Neural crest cell (in vitro differentiated cells): ENCODE measurements at regions not wholly inside any gene's neighbourhood (a gene's known extent, or its start where the extent isn't known, plus 50 kb on each side); places are given as distances from the start of the nearest gene placed in this dataset.

Source experiments
- DNase-seq: peaks from one replicate; pipeline ENCODE4 v3.0.0; 2021; ENCODE audit warnings: low read depth, mixed read lengths, low spot score
- H3K27ac Mint-ChIP-seq: one replicate; pipeline ENCODE4 v1.8.0; 2021; ENCODE audit warnings: mild to moderate bottlenecking, mixed read lengths; ENCODE audit not compliant: unreplicated experiment
- H3K27me3 Mint-ChIP-seq: 2 replicates; pipeline ENCODE4 v1.8.0; 2021; ENCODE audit warnings: low read depth, mild to moderate bottlenecking, mixed read lengths
- H3K36me3 Mint-ChIP-seq: 2 replicates; pipeline ENCODE4 v1.8.0; 2021; ENCODE audit warnings: low read depth, mild to moderate bottlenecking, mixed read lengths
- H3K4me1 Mint-ChIP-seq: 2 replicates; pipeline ENCODE4 v1.8.0; 2021; ENCODE audit warnings: mixed read lengths
- H3K4me3 Mint-ChIP-seq: one replicate; pipeline ENCODE4 v1.8.0; 2021; ENCODE audit warnings: mild to moderate bottlenecking, mixed read lengths
- H3K9me3 Mint-ChIP-seq: 2 replicates; pipeline ENCODE4 v1.8.0; 2021; ENCODE audit warnings: mixed read lengths
- CTCF ChIP-seq: fragments of 200-600 bp; sonication (generic); conservative IDR thresholded peaks from 2 replicates; pipeline ENCODE4 v1.5.0; 2021; ENCODE audit warnings: antibody characterized with exemption, mild to moderate bottlenecking

GRCh38 chr7:33661430-33662160, 243.7 kb upstream of the BMPER start:
- no peak for TF ChIP-seq CTCF
- Mint-ChIP-seq H3K4me3 (no peak overlapping the region), H3K27me3 (no peaks in the 10 kb centered on the region), H3K9me3 (peaks cover 3% of the 10 kb centered on the region), H3K36me3 (no peaks in the 10 kb centered on the region), H3K27ac (no peak overlapping the region), H3K4me1 (no peaks in the 10 kb centered on the region)
- no peak for DNase-seq

- Mint-ChIP-seq H3K36me3 (no peaks in the 10 kb centered on the region), H3K9me3 (peaks cover 3% of the 10 kb centered on the region), H3K27ac (no peak overlapping the region), H3K4me3 (no peak overlapping the region), H3K4me1 (peaks cover 9% of the 10 kb centered on the region), H3K27me3 (no peaks in the 10 kb centered on the region)
- no peak for TF ChIP-seq CTCF
- no peak for DNase-seq
These were observed 238.8 kb upstream of the BMPER start for GRCh38 chr7:33666531-33666930.

- H3K27ac Mint-ChIP-seq, result no peak overlapping the region
- no peak for DNase-seq
- TF ChIP-seq CTCF, result no peak
- H3K36me3 Mint-ChIP-seq, result no peaks in the 10 kb centered on the region
- H3K4me1 Mint-ChIP-seq, result peaks cover 15% of the 10 kb centered on the region
- H3K27me3 Mint-ChIP-seq, result no peaks in the 10 kb centered on the region
- peaks cover 3% of the 10 kb centered on the region for H3K9me3 Mint-ChIP-seq
- no peak overlapping the region for H3K4me3 Mint-ChIP-seq
These were observed 238.1 kb upstream of the BMPER start for GRCh38 chr7:33667196-33667595.

GRCh38 chr7:33669251-33669670, 236.1 kb upstream of the BMPER start:
- no peak for DNase-seq
- H3K4me3 Mint-ChIP-seq, result no peak overlapping the region
- peaks cover 3% of the 10 kb centered on the region for H3K9me3 Mint-ChIP-seq
- no peaks in the 10 kb centered on the region for H3K36me3 Mint-ChIP-seq
- TF ChIP-seq CTCF, result no peak
- peaks cover 16% of the 10 kb centered on the region for H3K4me1 Mint-ChIP-seq
- H3K27me3 Mint-ChIP-seq, result no peaks in the 10 kb centered on the region
- no peak overlapping the region for H3K27ac Mint-ChIP-seq

GRCh38 chr7:33671531-33672262, 233.6 kb upstream of the BMPER start:
- no peak for TF ChIP-seq CTCF
- no peaks in the 10 kb centered on the region for H3K9me3 Mint-ChIP-seq
- H3K4me1 Mint-ChIP-seq, result peaks cover 31% of the 10 kb centered on the region
- H3K27me3 Mint-ChIP-seq, result no peaks in the 10 kb centered on the region
- no peaks in the 10 kb centered on the region for H3K36me3 Mint-ChIP-seq
- H3K27ac Mint-ChIP-seq, result no peak overlapping the region
- H3K4me3 Mint-ChIP-seq, result no peak overlapping the region
- no peak for DNase-seq
